Neural crest cell (in vitro differentiated cells): ENCODE measurements at regions not wholly inside any gene's neighbourhood (a gene's known extent, or its start where the extent isn't known, plus 50 kb on each side); places are given as distances from the start of the nearest gene placed in this dataset.
"Not testable (repeated sequence)": the region's sequence is repeated elsewhere in the genome, so short reads cannot be mapped to it uniquely, and the experiment has no call there.

Source experiments
- DNase-seq: peaks from one replicate; pipeline ENCODE4 v3.0.0; 2021; ENCODE audit warnings: low read depth, mixed read lengths, low spot score
- H3K27ac Mint-ChIP-seq: one replicate; pipeline ENCODE4 v1.8.0; 2021; ENCODE audit warnings: mild to moderate bottlenecking, mixed read lengths; ENCODE audit not compliant: unreplicated experiment
- H3K27me3 Mint-ChIP-seq: 2 replicates; pipeline ENCODE4 v1.8.0; 2021; ENCODE audit warnings: low read depth, mild to moderate bottlenecking, mixed read lengths
- H3K36me3 Mint-ChIP-seq: 2 replicates; pipeline ENCODE4 v1.8.0; 2021; ENCODE audit warnings: low read depth, mild to moderate bottlenecking, mixed read lengths
- H3K4me1 Mint-ChIP-seq: 2 replicates; pipeline ENCODE4 v1.8.0; 2021; ENCODE audit warnings: mixed read lengths
- H3K4me3 Mint-ChIP-seq: one replicate; pipeline ENCODE4 v1.8.0; 2021; ENCODE audit warnings: mild to moderate bottlenecking, mixed read lengths
- H3K9me3 Mint-ChIP-seq: 2 replicates; pipeline ENCODE4 v1.8.0; 2021; ENCODE audit warnings: mixed read lengths
- CTCF ChIP-seq: fragments of 200-600 bp; sonication (generic); conservative IDR thresholded peaks from 2 replicates; pipeline ENCODE4 v1.5.0; 2021; ENCODE audit warnings: antibody characterized with exemption, mild to moderate bottlenecking

GRCh38 chr7:51569176-51569575 is 252.6 kb upstream of the COBL start:
- peaks cover 4% of the 10 kb centered on the region for H3K36me3 Mint-ChIP-seq
- peaks cover 12% of the 10 kb centered on the region for H3K9me3 Mint-ChIP-seq
- no peak overlapping the region for H3K4me3 Mint-ChIP-seq
- no peak overlapping the region for H3K27ac Mint-ChIP-seq
- TF ChIP-seq CTCF: no peak
- H3K4me1 Mint-ChIP-seq: no peaks in the 10 kb centered on the region
- DNase-seq: no peak
- H3K27me3 Mint-ChIP-seq: no peaks in the 10 kb centered on the region

- no peak overlapping the region for H3K4me3 Mint-ChIP-seq
- no peaks in the 10 kb centered on the region for H3K27me3 Mint-ChIP-seq
- peaks cover 6% of the 10 kb centered on the region for H3K36me3 Mint-ChIP-seq
- DNase-seq: no peak
- no peak for TF ChIP-seq CTCF
- no peak overlapping the region for H3K27ac Mint-ChIP-seq
- H3K9me3 Mint-ChIP-seq: peaks cover 8% of the 10 kb centered on the region
- no peaks in the 10 kb centered on the region for H3K4me1 Mint-ChIP-seq
Observed at GRCh38 chr7:51551070-51551469, 234.5 kb upstream of the COBL start.

- Mint-ChIP-seq H3K27me3 (no peaks in the 10 kb centered on the region), H3K27ac (no peak overlapping the region), H3K4me3 (no peak overlapping the region), H3K36me3 (peaks cover 4% of the 10 kb centered on the region), H3K4me1 (no peaks in the 10 kb centered on the region), H3K9me3 (peaks cover 22% of the 10 kb centered on the region)
- no peak for DNase-seq
- no peak for TF ChIP-seq CTCF
Observed at GRCh38 chr7:51545131-51545530, 228.5 kb upstream of the COBL start.

- no peak for DNase-seq
- no peak overlapping the region for H3K27ac Mint-ChIP-seq
- H3K4me3 Mint-ChIP-seq: no peak overlapping the region
- no peaks in the 10 kb centered on the region for H3K4me1 Mint-ChIP-seq
- TF ChIP-seq CTCF: no peak
- peaks cover 17% of the 10 kb centered on the region for H3K9me3 Mint-ChIP-seq
- H3K27me3 Mint-ChIP-seq: no peaks in the 10 kb centered on the region
- no peaks in the 10 kb centered on the region for H3K36me3 Mint-ChIP-seq
Observed at GRCh38 chr7:51543801-51544553, 227.4 kb upstream of the COBL start.

- not testable (repeated sequence) for H3K4me1 Mint-ChIP-seq, H3K36me3 Mint-ChIP-seq, H3K27me3 Mint-ChIP-seq, H3K27ac Mint-ChIP-seq, H3K4me3 Mint-ChIP-seq, DNase-seq
- peaks cover 19% of the 10 kb centered on the region for H3K9me3 Mint-ChIP-seq
Observed at GRCh38 chr7:51540906-51541305, 224.3 kb upstream of the COBL start.

- TF ChIP-seq CTCF: no peak
- no peak overlapping the region for H3K4me3 Mint-ChIP-seq
- peaks cover 3% of the 10 kb centered on the region for H3K36me3 Mint-ChIP-seq
- no peaks in the 10 kb centered on the region for H3K27me3 Mint-ChIP-seq
- DNase-seq: no peak
- no peaks in the 10 kb centered on the region for H3K4me1 Mint-ChIP-seq
- no peak overlapping the region for H3K27ac Mint-ChIP-seq
- H3K9me3 Mint-ChIP-seq: peaks cover 25% of the 10 kb centered on the region
Observed at GRCh38 chr7:51539840-51540239, 223.2 kb upstream of the COBL start.
